ENCODE measurements at regions not wholly inside any gene's neighbourhood (a gene's known extent, or its start where the extent isn't known, plus 50 kb on each side); places are given as distances from the start of the nearest gene placed in this dataset.

DNA sequence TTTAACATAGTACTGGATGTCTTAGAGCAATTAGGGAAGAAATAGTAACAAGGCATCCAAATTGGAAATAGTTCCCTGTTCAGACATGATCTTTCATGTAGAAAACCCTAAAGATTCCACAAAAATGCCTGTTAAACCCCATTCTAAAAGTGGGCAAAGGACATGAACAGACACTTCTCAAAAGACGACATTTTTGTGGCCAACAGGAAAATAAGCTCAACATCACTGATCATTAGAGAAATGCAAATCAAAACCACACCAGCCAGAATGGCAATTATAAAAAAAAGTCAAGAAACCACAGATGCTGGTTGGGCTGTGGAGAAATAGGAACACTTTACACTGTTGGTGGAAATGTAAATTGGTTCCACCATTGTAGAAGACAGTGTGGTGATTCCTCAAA, 109.9 kb upstream of the MOCS1 start:
- no peak for DNase-seq (ENCODE audit: extremely low read depth in 1 of 11, low read depth in 9 of 11, low spot score in 4 of 11)

DNA sequence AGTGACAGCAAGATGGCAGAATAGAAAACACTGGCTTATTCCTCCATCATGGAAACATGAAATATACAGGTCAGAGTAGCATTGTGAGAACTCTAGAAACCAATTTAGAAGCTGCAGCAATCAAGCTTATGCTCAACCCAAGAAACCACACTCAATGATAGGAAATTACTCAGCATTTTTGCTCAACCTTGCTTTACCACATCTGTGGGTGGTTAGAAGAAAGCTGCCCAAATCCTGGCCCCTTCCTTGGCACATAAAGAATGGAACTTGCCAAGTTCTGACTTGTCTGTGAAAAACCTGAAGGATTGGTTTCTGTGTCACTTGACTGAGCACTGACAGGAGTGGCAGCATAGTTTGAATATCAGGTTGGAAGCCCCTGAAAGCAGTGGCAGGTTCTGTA, 108.0 kb upstream of the MOCS1 start:
- DNase-seq (ENCODE audit: extremely low read depth in 1 of 11, low read depth in 9 of 11, low spot score in 4 of 11), result no peak

DNA sequence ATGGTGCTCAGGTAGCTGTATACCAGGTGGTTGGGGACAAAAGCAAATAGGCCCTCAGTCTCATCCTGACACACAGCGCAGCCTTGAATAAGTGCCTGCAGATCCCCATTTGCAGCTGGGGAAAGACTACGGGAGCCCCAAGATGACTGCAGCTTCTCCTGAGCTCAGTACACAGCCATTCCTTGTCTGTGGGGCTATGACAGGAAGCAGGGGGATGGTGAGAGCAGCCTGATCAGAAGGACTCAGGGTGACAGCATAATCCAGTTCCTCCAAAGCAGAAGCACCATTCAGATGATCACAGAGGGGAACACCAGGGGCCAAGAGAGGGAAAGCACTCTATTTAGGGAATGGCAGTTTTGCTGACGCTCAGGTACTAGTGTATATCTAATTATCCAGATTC, 104.8 kb upstream of the MOCS1 start:
- DNase-seq (ENCODE audit: extremely low read depth in 1 of 11, low read depth in 9 of 11, low spot score in 4 of 11), result no peak

DNA sequence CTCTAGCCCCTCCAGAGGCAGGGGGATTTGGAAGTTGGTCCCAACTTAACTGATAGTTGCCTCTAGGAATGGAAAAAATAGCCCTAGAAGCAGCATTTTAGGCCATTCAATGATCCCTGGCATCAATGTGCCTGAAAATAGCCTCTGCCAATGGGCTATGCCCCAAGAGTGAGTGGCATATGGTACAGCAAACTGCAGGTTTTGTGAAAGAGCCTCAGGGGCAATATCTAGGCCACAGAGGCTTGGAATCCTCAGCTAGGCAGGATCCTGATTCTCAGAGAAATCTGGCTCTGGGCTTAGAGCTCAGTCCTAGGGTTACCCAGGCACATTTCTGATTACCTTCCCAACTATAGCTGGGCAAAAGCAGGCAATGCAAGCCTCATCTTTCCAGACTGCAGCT, 104.4 kb upstream of the MOCS1 start:
- DNase-seq (ENCODE audit: extremely low read depth in 1 of 11, low read depth in 9 of 11, low spot score in 4 of 11), result no peak

- DNase-seq (ENCODE audit: extremely low read depth in 1 of 11, low read depth in 9 of 11, low spot score in 4 of 11), result no peak
Measured at GRCh38 chr6:40037271-40037670, 103.0 kb upstream of the MOCS1 start.

- DNase-seq (ENCODE audit: extremely low read depth in 1 of 11, low read depth in 9 of 11, low spot score in 4 of 11), result no peak
Measured at GRCh38 chr6:40036186-40036585, 101.9 kb upstream of the MOCS1 start.

GRCh38 chr6:40028449-40028848, 94.2 kb upstream of the MOCS1 start:
- no peak for DNase-seq (ENCODE audit: extremely low read depth in 1 of 11, low read depth in 9 of 11, low spot score in 4 of 11)

- no peak for DNase-seq (ENCODE audit: extremely low read depth in 1 of 11, low read depth in 9 of 11, low spot score in 4 of 11)
Measured at GRCh38 chr6:40022867-40023266, 88.6 kb upstream of the MOCS1 start.

DNA sequence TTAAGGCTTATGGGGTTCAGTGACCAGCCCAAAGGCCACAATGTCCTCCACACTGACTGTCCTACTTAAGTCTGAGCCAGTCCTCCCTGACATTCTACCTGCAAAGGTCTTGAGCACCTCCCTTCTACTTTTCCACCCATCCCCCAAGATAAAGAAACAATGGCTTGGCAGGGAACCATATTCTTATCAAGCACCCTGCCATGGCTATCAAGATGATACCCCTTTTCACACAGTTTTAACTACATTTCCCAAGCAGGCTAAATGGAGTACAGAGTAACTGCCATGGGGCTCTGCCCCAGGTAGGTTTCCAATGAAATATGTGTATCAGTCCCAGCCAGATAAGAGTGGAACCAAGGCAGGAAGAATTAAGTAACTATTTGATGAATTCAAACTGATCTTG, 85.9 kb upstream of the MOCS1 start:
- no peak for DNase-seq (ENCODE audit: extremely low read depth in 1 of 11, low read depth in 9 of 11, low spot score in 4 of 11)

DNA sequence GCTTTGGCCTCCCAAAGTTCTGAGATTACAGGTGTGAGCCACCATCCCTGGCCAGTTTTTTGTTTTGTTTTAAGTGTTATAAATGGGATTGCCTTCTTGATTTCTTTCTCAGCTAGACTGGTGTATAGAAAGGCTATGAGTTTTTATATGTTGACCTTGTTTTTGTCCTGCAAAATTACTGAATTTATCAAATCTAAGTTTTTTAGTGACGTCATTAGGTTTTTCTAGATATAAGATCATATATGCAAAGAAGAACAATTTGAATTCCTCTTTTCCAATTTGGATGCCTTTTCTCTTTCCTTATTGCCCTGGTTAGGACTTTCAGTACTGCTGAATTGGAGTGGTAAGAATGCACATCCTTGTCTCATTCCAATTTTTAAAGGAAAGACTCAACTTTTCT, 81.3 kb upstream of the MOCS1 start:
- no peak for DNase-seq (ENCODE audit: extremely low read depth in 1 of 11, low read depth in 9 of 11, low spot score in 4 of 11)

DNA sequence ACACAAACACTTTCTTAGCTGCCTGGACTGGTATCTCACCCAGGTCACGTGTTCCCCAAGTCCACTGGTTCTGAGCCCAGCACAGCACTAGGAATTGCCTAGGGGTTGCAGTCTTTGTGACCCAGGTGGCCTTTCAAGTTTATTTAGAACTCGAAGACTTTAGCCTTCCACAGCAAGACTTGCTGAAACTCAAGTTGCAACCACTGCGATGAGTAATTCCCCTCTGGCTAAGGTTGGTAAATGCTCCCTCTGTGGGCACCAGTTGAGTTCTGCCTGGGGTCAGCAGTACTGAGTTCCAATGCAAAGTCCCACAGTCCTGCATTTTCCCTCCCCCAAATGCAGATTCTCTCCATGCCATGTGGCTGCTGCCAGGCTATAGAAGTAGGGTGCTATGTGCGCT, 77.6 kb upstream of the MOCS1 start:
- no peak for DNase-seq (ENCODE audit: extremely low read depth in 1 of 11, low read depth in 9 of 11, low spot score in 4 of 11)

DNA sequence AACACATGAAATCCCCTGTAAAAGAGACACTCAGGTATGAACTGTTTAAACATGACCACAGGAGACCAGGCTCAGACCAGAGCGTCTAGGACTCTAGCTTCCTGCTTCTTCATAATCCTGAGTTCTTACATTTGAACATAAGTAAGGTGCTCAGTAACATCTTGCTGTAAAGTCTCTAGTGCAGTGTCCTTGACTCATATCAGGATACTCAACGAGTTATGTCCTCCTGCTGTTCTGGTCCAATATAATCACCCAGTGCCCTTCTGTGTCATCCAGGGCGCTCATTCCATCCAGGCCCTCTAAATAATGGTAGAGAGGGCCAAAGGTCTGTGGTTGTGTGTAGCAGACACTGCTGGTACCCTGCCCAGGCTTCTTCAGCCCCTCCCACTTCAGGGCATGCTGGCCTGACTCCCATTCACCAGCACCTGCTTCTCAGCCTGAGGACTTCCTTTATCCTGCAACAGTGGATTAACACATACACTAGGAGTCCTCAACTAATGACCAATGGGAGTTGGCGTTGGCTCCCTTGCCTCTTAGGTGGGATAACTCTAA, 66.8 kb upstream of the MOCS1 start:
- DNase-seq (ENCODE audit: extremely low read depth in 1 of 11, low read depth in 9 of 11, low spot score in 4 of 11), result no peak

GRCh38 chr6:39999006-39999867, 65.0 kb upstream of the MOCS1 start:
- no peak for DNase-seq (ENCODE audit: extremely low read depth in 1 of 11, low read depth in 9 of 11, low spot score in 4 of 11)

DNA sequence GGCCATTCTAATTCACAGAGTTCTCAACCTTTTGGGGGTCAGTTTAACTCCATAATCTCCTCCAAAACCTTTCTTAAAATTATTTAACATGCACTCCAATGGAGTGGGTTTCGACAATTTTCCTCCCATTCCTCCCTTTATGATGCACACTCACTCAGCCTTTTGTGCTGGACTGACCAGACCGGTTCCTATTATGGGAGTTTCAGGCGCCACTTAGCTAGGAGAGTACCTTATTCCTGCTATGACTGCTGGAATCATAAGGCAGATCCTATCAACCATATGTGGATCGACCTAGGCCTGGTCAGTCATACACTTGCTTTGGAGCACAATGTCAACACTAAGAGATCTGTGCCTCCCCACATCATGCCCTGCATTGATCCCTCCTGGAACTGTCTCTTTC, 63.9 kb upstream of the MOCS1 start:
- DNase-seq (ENCODE audit: extremely low read depth in 1 of 11, low read depth in 9 of 11, low spot score in 4 of 11), result no peak

GRCh38 chr6:39997101-39997635, 62.9 kb upstream of the MOCS1 start:
- DNase-seq (ENCODE audit: extremely low read depth in 1 of 11, low read depth in 9 of 11, low spot score in 4 of 11), result no peak

GRCh38 chr6:39995633-39996032, 61.4 kb upstream of the MOCS1 start:
- DNase-seq (ENCODE audit: extremely low read depth in 1 of 11, low read depth in 9 of 11, low spot score in 4 of 11), result no peak

- DNase-seq (ENCODE audit: extremely low read depth in 1 of 11, low read depth in 9 of 11, low spot score in 4 of 11), result no peak
Measured at GRCh38 chr6:39992861-39993622, 58.8 kb upstream of the MOCS1 start.

All from renal cortex interstitium (tissue), 11 donors.